ENCODE measurements at regions not wholly inside any gene's neighbourhood (a gene's known extent, or its start where the extent isn't known, plus 50 kb on each side); places are given as distances from the start of the nearest gene placed in this dataset.
A peak's percentile ranks its signal among the peaks of the same experiment; 100 is the strongest.

DNA sequence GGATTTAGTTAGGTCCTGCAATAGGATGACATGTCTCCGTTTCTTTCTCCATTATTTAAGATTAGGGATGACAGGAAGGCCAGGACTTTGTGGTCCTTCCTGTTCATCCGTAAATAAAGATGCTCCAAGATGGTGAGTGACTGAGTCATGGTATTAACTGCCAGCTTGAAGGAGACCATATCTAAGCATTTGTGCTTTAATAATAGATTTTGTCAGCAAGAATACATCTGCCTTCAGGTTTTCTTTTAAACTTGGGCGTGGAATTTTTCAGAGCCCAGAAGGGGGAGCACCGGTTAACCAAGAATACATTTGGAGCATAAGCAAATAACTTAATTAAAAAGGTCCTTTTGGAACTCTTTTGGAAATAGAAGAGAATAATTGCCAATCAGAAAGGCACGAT, 68.2 kb downstream of the ARHGAP35 start:
- no peaks in the 10 kb centered on the region for H3K36me3 ChIP-seq (ENCODE audit: control insufficient read depth, insufficient read depth, low read length)
- BruUV-seq (replicated peaks) = no TSS peak
- TF ChIP-seq CTCF (IDR thresholded peaks at IDR 0.05) = no peak
- no peak for TF ChIP-seq TCF7L2 (IDR thresholded peaks at IDR 0.05; ENCODE audit: low read depth, low read length)
- TF ChIP-seq, protein P1, sequence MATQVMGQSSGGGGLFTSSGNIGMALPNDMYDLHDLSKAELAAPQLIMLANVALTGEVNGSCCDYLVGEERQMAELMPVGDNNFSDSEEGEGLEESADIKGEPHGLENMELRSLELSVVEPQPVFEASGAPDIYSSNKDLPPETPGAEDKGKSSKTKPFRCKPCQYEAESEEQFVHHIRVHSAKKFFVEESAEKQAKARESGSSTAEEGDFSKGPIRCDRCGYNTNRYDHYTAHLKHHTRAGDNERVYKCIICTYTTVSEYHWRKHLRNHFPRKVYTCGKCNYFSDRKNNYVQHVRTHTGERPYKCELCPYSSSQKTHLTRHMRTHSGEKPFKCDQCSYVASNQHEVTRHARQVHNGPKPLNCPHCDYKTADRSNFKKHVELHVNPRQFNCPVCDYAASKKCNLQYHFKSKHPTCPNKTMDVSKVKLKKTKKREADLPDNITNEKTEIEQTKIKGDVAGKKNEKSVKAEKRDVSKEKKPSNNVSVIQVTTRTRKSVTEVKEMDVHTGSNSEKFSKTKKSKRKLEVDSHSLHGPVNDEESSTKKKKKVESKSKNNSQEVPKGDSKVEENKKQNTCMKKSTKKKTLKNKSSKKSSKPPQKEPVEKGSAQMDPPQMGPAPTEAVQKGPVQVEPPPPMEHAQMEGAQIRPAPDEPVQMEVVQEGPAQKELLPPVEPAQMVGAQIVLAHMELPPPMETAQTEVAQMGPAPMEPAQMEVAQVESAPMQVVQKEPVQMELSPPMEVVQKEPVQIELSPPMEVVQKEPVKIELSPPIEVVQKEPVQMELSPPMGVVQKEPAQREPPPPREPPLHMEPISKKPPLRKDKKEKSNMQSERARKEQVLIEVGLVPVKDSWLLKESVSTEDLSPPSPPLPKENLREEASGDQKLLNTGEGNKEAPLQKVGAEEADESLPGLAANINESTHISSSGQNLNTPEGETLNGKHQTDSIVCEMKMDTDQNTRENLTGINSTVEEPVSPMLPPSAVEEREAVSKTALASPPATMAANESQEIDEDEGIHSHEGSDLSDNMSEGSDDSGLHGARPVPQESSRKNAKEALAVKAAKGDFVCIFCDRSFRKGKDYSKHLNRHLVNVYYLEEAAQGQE (IDR thresholded peaks at IDR 0.05; ENCODE audit: insufficient read depth in 1 of 2, low read depth in 2 of 2, low read length in 1 of 2) = no peak
- TF ChIP-seq POLR2AphosphoS5 (IDR thresholded peaks at IDR 0.05; ENCODE audit: low read depth, low read length) = no peak
- TF ChIP-seq SIN3A (IDR thresholded peaks at IDR 0.05; ENCODE audit: borderline replicate concordance, insufficient read depth, low read depth, low read length) = no peak
- ATAC-seq (no peak), DNase-seq (ENCODE audit: low read depth, low spot score) (no peak)
- CTCF ChIA-PET = interaction anchor here (0.7 kb wide), 1 partner anchor 52 kb away, joined by 3 read pairs; no protein-coding TSS in a partner anchor
- no peaks in the 10 kb centered on the region for H3K9me3 ChIP-seq (ENCODE audit: control insufficient read depth, insufficient read depth, low read depth, low read length)
- peaks cover 67% of the 10 kb centered on the region for H3K4me1 ChIP-seq (ENCODE audit: control insufficient read depth, insufficient read depth, low read length)
- H3K4me3 ChIP-seq (ENCODE audit: low read depth in 2 of 2, low read length in 2 of 2) = no peak overlapping the region
- in situ Hi-C loops (cut with HindIII; ENCODE audit: low pct_unique_long_range_greater_than_20kb, low sequenced_read_pairs) (no loop called here), intact Hi-C loops (cut with micrococcal nuclease; ENCODE audit: unreplicated experiment) (loop anchor here (10.0 kb wide), 1 partner anchor 64 kb away; the partner anchor contains the start of gene ARHGAP35)
- POLR2A ChIA-PET = no interaction called here
- H3K27me3 ChIP-seq (ENCODE audit: control insufficient read depth, insufficient read depth, low read length) = no peaks in the 10 kb centered on the region
- H3K27ac ChIP-seq (ENCODE audit: low read length) = no peak overlapping the region

GRCh38 chr19:46931202-46931601, 70.4 kb downstream of the ARHGAP35 start:
- ATAC-seq (no peak), DNase-seq (ENCODE audit: low read depth, low spot score) (no peak)
- in situ Hi-C loops (cut with HindIII; ENCODE audit: low pct_unique_long_range_greater_than_20kb, low sequenced_read_pairs) = no loop called here
- TF ChIP-seq SIN3A (IDR thresholded peaks at IDR 0.05; ENCODE audit: borderline replicate concordance, insufficient read depth, low read depth, low read length) = no peak
- TF ChIP-seq CTCF (IDR thresholded peaks at IDR 0.05) = no peak
- TF ChIP-seq TCF7L2 (IDR thresholded peaks at IDR 0.05; ENCODE audit: low read depth, low read length) = no peak
- TF ChIP-seq, protein P1 (IDR thresholded peaks at IDR 0.05; ENCODE audit: insufficient read depth in 1 of 2, low read depth in 2 of 2, low read length in 1 of 2) = no peak
- no peak for TF ChIP-seq POLR2AphosphoS5 (IDR thresholded peaks at IDR 0.05; ENCODE audit: low read depth, low read length)
- no TSS peak for BruUV-seq (replicated peaks)
- ChIA-PET CTCF (no interaction called here), POLR2A (no interaction called here)
- H3K27ac ChIP-seq (ENCODE audit: low read length) = peak overlapping the region; percentile 59
- peaks cover 55% of the 10 kb centered on the region for H3K4me1 ChIP-seq (ENCODE audit: control insufficient read depth, insufficient read depth, low read length)
- H3K36me3 ChIP-seq (ENCODE audit: control insufficient read depth, insufficient read depth, low read length) = no peaks in the 10 kb centered on the region
- H3K9me3 ChIP-seq (ENCODE audit: control insufficient read depth, insufficient read depth, low read depth, low read length) = no peaks in the 10 kb centered on the region
- intact Hi-C loops (cut with micrococcal nuclease; ENCODE audit: unreplicated experiment) = no loop called here
- H3K27me3 ChIP-seq (ENCODE audit: control insufficient read depth, insufficient read depth, low read length) = no peaks in the 10 kb centered on the region
- no peak overlapping the region for H3K4me3 ChIP-seq (ENCODE audit: low read depth in 2 of 2, low read length in 2 of 2)
